HAP-1 (cell line): ENCODE measurements at regions not wholly inside any gene's neighbourhood (a gene's known extent, or its start where the extent isn't known, plus 50 kb on each side); places are given as distances from the start of the nearest gene placed in this dataset.
"Not testable (repeated sequence)": the region's sequence is repeated elsewhere in the genome, so short reads cannot be mapped to it uniquely, and the experiment has no call there.

Experiments used
- DNase-seq, 2 experiments: peaks; one replicate each; pipeline ENCODE4 v3.0.0-alpha.2; 2016 to 2020; ENCODE audit warnings: low spot score in 2 of 2
- H3K27me3 ChIP-seq: fragments of 250-450 bp; sonication (Bioruptor Pico); 2 replicates; pipeline ENCODE4 v1.5.1; 2020; ENCODE audit warnings: low read depth, mild to moderate bottlenecking, moderate library complexity
- H3K36me3 ChIP-seq: fragments of 250-450 bp; sonication (Bioruptor Pico); replicated peaks from 2 replicates; pipeline ENCODE4 v1.5.1; 2020; ENCODE audit warnings: mild to moderate bottlenecking
- H3K4me1 ChIP-seq: fragments of 250-450 bp; sonication (Bioruptor Pico); 2 replicates; pipeline ENCODE4 v1.5.1; 2020; ENCODE audit warnings: mild to moderate bottlenecking
- H3K4me3 ChIP-seq: fragments of 250-450 bp; sonication (Bioruptor Pico); 2 replicates; pipeline ENCODE4 v1.5.1; 2020; ENCODE audit warnings: mild to moderate bottlenecking, moderate library complexity
- H3K9me3 ChIP-seq: fragments of 250-450 bp; sonication (Bioruptor Pico); 2 replicates; pipeline ENCODE4 v1.5.1; 2020; ENCODE audit warnings: mild to moderate bottlenecking, moderate library complexity
- in situ Hi-C: fragments of 300-500 bp; cut with MboI; formaldehyde crosslinking; loops from 3 replicates; pipeline ENCODE4 v1.14.3; 2020; ENCODE audit warnings: low sequenced_read_pairs, inconsistent platforms, mixed read lengths

DNA sequence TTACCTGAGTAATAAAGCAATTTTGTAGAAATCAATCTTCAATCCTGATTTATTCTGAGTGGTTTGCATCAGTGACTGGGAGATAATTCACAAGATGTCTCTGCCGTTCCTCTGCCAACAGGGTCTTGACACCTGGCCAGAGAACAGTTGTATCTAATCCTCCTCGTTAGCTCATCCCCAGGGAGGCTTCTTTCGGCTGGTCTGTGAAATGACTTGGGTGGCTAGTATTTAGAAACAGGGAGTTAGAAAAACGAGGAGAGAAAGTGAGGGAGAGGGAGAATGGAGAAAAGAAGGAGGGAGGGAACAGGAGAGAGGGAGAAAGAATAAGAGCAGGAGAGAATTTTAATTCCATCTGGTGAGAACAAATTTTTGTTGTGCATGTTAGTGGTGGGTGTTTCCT is 600.2 kb upstream of the TLE4 start:
- in situ Hi-C loops, result no loop called here
- no peaks in the 10 kb centered on the region for H3K36me3 ChIP-seq
- H3K4me1 ChIP-seq, result no peaks in the 10 kb centered on the region; the same call in 1 of the 2 replicates
- H3K27me3 ChIP-seq, result no peaks in the 10 kb centered on the region
- no peaks in the 10 kb centered on the region for H3K9me3 ChIP-seq
- no peak for DNase-seq
- H3K4me3 ChIP-seq, result no peak overlapping the region

DNA sequence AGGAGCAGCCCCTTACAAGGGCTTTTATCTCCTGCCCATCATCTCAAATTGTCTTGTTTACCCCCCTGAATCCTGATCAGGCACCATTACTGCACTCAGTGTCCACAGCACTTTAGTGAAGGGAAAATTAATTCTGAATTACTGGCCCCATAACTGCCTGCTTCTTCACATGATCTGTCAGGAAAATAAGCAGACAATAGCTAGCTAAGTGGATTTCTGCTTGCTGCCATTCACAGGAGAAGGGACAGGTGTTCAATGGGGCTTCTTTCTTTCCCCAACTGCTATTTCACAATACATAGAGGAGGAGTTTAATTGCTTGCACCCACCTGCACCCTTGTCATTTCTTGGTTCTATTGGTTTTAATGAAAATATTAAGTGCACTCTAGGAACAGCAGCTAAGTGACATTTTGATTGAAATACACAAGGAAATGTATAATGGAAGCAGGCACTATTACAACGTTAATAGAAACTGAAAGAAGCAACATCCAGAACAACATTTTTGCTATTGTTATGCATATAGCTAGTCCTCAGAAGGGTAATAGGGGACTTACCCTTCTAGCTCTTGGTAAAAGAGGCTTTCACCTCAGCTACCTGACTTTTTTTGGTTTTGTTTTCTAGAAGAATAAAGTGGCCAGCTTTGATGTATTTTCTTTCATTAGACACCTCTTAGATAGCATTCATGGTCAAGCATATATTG is 599.3 kb upstream of the TLE4 start:
- H3K4me3 ChIP-seq, result no peak overlapping the region
- in situ Hi-C loops, result no loop called here
- peak in 1 of 2 experiments; percentile 39 for DNase-seq

DNA sequence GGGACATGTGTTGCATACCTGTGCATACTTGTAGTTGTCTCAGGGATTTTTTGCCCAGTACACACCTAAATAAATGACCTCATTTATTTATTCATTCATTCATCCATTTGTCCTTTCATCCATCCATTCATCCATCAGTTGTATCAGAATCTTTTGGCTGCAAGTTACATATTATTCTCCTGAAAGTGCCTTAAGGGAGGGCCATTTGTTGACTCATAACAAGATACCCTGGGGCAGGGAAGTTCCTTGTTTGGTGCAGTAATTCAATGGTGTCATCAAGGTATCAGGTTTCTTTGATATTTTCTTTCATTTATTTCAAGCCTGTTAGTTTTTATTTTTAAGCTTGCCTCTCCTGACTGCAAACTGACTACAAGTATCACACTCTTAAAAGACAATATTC is 597.9 kb upstream of the TLE4 start:
- no peaks in the 10 kb centered on the region for H3K36me3 ChIP-seq
- no peaks in the 10 kb centered on the region for H3K9me3 ChIP-seq
- DNase-seq, result no peak
- no peak overlapping the region for H3K4me3 ChIP-seq
- in situ Hi-C loops, result no loop called here
- no peaks in the 10 kb centered on the region for H3K27me3 ChIP-seq
- H3K4me1 ChIP-seq, result no peaks in the 10 kb centered on the region; the same call in 1 of the 2 replicates

More for the DNA sequence above, 599.3 kb upstream of the TLE4 start:
- H3K27me3 ChIP-seq, result no peaks in the 10 kb centered on the region
- H3K9me3 ChIP-seq, result no peaks in the 10 kb centered on the region
- H3K36me3 ChIP-seq, result no peaks in the 10 kb centered on the region
- H3K4me1 ChIP-seq, result no peaks in the 10 kb centered on the region; the same call in 1 of the 2 replicates

DNA sequence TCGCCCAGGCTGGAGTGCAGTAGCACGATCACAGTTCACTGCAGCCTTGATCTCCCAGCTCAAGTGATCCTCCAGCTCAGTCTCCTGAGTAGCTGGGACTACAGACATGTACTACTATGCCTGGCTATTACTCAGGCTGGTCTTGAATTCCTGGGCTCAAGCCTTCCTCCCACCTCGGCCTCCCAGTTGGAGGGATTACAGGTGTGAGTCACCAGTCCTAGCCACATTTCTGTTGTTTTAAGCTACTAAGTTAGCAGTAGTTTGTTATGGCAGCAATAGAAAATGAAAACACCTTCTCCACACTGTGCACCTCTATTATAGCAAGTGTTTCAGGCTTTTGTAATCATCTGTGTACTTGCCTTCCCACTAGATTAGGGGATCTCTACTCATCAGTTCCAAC is 588.9 kb upstream of the TLE4 start:
- Histone ChIP-seq H3K27me3 (no peaks in the 10 kb centered on the region), H3K4me3 (no peak overlapping the region), H3K36me3 (no peaks in the 10 kb centered on the region), H3K4me1 (no peaks in the 10 kb centered on the region), H3K9me3 (no peaks in the 10 kb centered on the region)
- in situ Hi-C loops, result no loop called here
- DNase-seq, result no peak

DNA sequence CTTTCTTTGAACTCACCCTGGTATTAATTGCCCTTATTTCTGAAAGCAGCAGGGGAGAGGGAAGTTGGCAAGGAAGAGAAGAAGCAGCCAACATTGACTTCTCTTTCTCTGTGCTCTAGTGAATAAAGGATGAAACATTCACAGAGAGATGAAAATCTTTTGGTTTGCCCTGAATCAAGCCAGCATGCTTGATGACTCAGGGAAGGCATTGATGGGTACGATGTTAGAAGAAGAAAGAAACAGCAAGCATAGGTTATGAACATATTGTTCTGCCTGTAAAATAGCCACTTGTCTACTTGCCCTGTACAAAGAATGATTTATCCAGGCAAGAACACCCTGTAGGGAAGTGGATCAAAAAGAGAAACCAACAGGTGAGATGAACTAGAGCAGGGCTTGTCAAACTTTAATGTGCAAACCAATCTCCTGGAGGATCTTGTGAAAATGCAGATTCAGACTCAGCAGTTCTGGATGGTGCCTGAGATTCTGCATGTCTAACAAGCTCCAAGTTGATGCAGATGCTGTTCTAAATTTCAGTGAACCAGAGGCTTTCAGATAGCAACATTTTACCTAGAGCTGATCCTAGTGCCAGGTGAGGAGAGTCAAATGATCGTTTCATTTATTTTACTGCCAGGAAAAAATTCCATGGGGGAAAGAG is 586.6 kb upstream of the TLE4 start:
- Histone ChIP-seq H3K27me3 (no peaks in the 10 kb centered on the region), H3K9me3 (no peaks in the 10 kb centered on the region), H3K4me3 (no peak overlapping the region), H3K36me3 (no peaks in the 10 kb centered on the region), H3K4me1 (no peaks in the 10 kb centered on the region)
- no peak for DNase-seq
- in situ Hi-C loops, result no loop called here

DNA sequence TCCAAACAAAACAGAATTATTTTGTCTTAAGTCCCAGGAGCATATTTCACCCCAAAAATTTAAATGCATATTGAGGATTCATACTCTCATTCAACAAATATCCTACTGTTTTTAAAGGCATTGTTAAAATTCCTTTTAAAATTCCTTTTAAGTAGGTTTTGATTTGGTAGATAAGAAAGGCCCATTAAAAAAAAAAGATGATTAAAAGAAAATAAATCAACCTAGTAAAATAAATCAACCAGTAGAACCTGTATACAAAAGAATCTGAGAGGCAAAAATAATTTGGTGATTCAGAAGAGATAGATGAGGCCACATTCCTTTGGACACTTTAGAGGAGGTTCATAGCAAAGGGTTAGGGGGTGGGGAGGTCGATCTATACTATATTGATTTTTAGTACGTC is 585.3 kb upstream of the TLE4 start:
- in situ Hi-C loops, result no loop called here
- DNase-seq, result no peak
- no peaks in the 10 kb centered on the region for H3K4me1 ChIP-seq
- no peak overlapping the region for H3K4me3 ChIP-seq
- no peaks in the 10 kb centered on the region for H3K9me3 ChIP-seq
- H3K36me3 ChIP-seq, result no peaks in the 10 kb centered on the region
- no peaks in the 10 kb centered on the region for H3K27me3 ChIP-seq

GRCh38 chr9:78989031-78989658 is 582.6 kb upstream of the TLE4 start:
- in situ Hi-C loops, result no loop called here
- no peak overlapping the region for H3K4me3 ChIP-seq
- H3K4me1 ChIP-seq, result no peaks in the 10 kb centered on the region
- no peaks in the 10 kb centered on the region for H3K27me3 ChIP-seq
- no peaks in the 10 kb centered on the region for H3K9me3 ChIP-seq
- DNase-seq, result no peak
- H3K36me3 ChIP-seq, result no peaks in the 10 kb centered on the region

DNA sequence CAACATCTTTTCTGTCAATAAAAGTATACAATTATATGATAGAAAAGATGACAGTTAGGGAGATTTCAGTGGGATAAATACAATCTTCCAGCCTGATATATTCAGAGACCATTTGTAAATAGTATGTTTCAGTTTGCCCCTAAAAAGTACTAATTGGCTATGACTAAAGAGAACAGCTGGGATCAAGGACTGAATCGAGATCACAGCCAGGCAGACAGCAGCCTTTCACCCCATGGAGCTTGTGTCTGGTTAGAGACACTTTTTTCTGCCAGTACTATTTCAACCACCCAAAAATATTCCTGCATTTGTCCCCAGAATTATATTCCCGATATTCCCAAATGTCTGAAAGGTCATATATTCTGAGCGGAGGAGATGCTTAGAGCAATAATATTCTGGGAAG is 577.3 kb upstream of the TLE4 start:
- no peaks in the 10 kb centered on the region for H3K4me1 ChIP-seq
- in situ Hi-C loops, result no loop called here
- H3K4me3 ChIP-seq, result no peak overlapping the region
- no peaks in the 10 kb centered on the region for H3K36me3 ChIP-seq
- H3K9me3 ChIP-seq, result no peaks in the 10 kb centered on the region
- no peaks in the 10 kb centered on the region for H3K27me3 ChIP-seq
- DNase-seq, result no peak

- H3K9me3 ChIP-seq, DNase-seq, in situ Hi-C loops, H3K4me1 ChIP-seq, H3K4me3 ChIP-seq, H3K27me3 ChIP-seq, H3K36me3 ChIP-seq: not testable (repeated sequence)
Measured at GRCh38 chr9:78994974-78995373, 576.8 kb upstream of the TLE4 start.

DNA sequence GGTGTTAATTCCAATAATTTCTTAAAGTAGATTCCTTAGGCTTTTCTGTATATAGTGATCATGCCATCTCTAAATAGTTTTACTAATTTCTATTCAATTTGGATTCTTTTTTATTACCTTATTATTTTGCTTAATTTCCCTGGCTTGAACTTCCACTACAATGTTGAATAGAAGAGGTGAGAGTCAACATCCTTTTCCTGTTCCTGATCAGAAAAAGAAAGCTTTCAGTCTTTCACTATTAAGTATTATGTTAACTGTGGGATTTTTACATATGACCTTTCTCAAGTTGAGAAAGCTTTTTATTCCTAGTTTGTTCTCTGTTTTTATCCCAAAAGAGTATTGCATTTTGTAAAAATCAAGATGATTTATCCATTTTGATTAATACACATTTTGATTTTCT is 574.5 kb upstream of the TLE4 start:
- Histone ChIP-seq H3K4me3 (no peak overlapping the region), H3K36me3 (no peaks in the 10 kb centered on the region), H3K27me3 (no peaks in the 10 kb centered on the region), H3K4me1 (no peaks in the 10 kb centered on the region), H3K9me3 (no peaks in the 10 kb centered on the region)
- DNase-seq, result no peak
- in situ Hi-C loops, result no loop called here

DNA sequence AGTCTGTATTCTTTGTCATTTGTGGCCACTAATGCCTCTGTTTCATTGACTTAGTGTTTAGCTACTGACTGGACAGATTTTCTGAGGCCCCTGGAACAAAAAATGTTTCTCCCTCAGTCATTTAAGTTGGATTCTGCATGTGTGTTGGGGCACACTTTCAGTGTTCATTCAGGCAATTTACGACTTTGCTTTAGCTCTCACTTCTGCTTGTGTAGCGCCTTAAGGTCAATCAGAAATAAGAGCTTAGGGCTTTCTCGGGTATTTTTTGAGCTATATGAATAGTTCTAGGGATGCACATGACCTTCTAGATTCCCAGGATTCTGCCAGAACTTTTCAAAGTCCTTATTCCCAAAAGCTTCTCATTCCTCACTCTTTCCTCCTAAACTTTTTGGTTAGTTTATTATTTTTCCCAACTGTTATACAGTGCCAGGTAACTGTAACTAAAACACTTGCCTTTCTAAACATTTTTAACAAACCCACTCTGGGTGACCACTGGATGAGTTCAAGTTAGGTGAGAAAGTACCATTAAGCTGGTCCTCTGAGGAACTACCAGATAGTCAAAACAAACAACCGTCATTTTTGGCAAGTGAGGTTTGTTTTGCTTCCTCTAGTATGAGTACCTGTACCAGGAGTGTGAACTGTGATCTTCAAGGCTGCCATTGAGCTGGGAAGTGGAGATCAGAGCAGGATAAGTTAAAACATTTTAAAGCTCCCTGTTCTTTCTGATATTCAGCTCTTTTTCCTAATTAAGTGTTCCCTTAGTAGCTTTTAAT is 571.3 kb upstream of the TLE4 start:
- no peaks in the 10 kb centered on the region for H3K9me3 ChIP-seq
- DNase-seq, result no peak
- H3K36me3 ChIP-seq, result no peaks in the 10 kb centered on the region
- in situ Hi-C loops, result no loop called here
- H3K4me3 ChIP-seq, result no peak overlapping the region
- no peaks in the 10 kb centered on the region for H3K27me3 ChIP-seq
- no peaks in the 10 kb centered on the region for H3K4me1 ChIP-seq

GRCh38 chr9:79001012-79001411 is 570.8 kb upstream of the TLE4 start:
- no peak for DNase-seq
- no peaks in the 10 kb centered on the region for H3K36me3 ChIP-seq
- H3K4me1 ChIP-seq, result no peaks in the 10 kb centered on the region
- in situ Hi-C loops, result no loop called here
- no peaks in the 10 kb centered on the region for H3K9me3 ChIP-seq
- no peak overlapping the region for H3K4me3 ChIP-seq
- no peaks in the 10 kb centered on the region for H3K27me3 ChIP-seq

GRCh38 chr9:79003514-79003913 is 568.3 kb upstream of the TLE4 start:
- Histone ChIP-seq H3K27me3 (no peaks in the 10 kb centered on the region), H3K4me3 (no peak overlapping the region), H3K4me1 (no peaks in the 10 kb centered on the region), H3K36me3 (no peaks in the 10 kb centered on the region), H3K9me3 (no peaks in the 10 kb centered on the region)
- in situ Hi-C loops, result no loop called here
- DNase-seq, result no peak

DNA sequence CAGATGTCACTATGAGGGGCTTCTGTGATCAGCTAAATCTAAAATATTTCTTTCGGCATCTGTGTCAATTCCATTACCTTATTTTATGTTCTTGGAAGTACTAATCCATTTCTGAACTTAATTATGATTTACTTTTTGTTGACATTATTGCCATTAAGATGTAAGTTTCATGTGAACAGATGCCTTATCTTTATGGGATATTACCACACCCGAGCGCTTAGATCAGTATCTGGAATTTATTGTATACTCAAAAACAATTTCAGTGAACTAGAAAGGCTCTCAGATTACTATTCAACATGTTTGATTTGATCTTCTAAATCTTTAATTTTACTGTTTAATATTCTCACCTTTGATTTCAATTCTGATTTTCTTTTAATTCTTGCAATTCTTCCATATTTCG is 567.7 kb upstream of the TLE4 start:
- Histone ChIP-seq H3K9me3 (no peaks in the 10 kb centered on the region), H3K36me3 (no peaks in the 10 kb centered on the region), H3K4me1 (no peaks in the 10 kb centered on the region), H3K27me3 (no peaks in the 10 kb centered on the region), H3K4me3 (no peak overlapping the region)
- in situ Hi-C loops, result no loop called here
- no peak for DNase-seq
